Ishikawa (cell line): ENCODE measurements at regions not wholly inside any gene's neighbourhood (a gene's known extent, or its start where the extent isn't known, plus 50 kb on each side); places are given as distances from the start of the nearest gene placed in this dataset.

Experiments used
- CEBPB ChIP-seq: IDR thresholded peaks from 2 replicates; pipeline ENCODE4 v1.6.1; 2012
- CREB1 ChIP-seq: IDR thresholded peaks from 2 replicates; pipeline ENCODE4 v1.6.1; 2012; ENCODE audit warnings: low read depth
- EGR1 ChIP-seq: IDR thresholded peaks from 2 replicates; pipeline ENCODE4 v1.6.1; 2012
- EP300 ChIP-seq: IDR thresholded peaks from 2 replicates; pipeline ENCODE4 v1.6.1; 2012; ENCODE audit warnings: borderline replicate concordance
- FOXM1 ChIP-seq: IDR thresholded peaks from 2 replicates; pipeline ENCODE4 v1.6.1; 2012; ENCODE audit warnings: low read depth, borderline replicate concordance
- NFIC ChIP-seq: IDR thresholded peaks from 2 replicates; pipeline ENCODE4 v1.6.1; 2012
- RAD21 ChIP-seq: IDR thresholded peaks from 2 replicates; pipeline ENCODE4 v1.6.1; 2012; ENCODE audit warnings: low read depth
- TAF1 ChIP-seq: IDR thresholded peaks from 2 replicates; pipeline ENCODE4 v1.6.1; 2012; ENCODE audit warnings: low read depth, mild to moderate bottlenecking
- TCF12 ChIP-seq: IDR thresholded peaks from 2 replicates; pipeline ENCODE4 v1.6.1; 2012; ENCODE audit warnings: low read depth
- TEAD4 ChIP-seq: IDR thresholded peaks from 2 replicates; pipeline ENCODE4 v1.6.1; 2012
- YY1 ChIP-seq: IDR thresholded peaks from 2 replicates; pipeline ENCODE4 v1.6.1; 2012; ENCODE audit warnings: low read depth
- ZBTB7A ChIP-seq: IDR thresholded peaks from 2 replicates; pipeline ENCODE4 v1.6.1; 2012; ENCODE audit warnings: low read depth
- TF ChIP-seq, protein P1 (sequence below): IDR thresholded peaks from 2 replicates; pipeline ENCODE4 v1.6.1; 2012
- TF ChIP-seq, protein P2 (sequence below): IDR thresholded peaks from 2 replicates; pipeline ENCODE4 v1.6.1; 2012; ENCODE audit warnings: low read depth, mild to moderate bottlenecking
- TF ChIP-seq, protein P3 (sequence below): IDR thresholded peaks from 2 replicates; pipeline ENCODE4 v1.6.1; 2012

- TF ChIP-seq, protein P1, sequence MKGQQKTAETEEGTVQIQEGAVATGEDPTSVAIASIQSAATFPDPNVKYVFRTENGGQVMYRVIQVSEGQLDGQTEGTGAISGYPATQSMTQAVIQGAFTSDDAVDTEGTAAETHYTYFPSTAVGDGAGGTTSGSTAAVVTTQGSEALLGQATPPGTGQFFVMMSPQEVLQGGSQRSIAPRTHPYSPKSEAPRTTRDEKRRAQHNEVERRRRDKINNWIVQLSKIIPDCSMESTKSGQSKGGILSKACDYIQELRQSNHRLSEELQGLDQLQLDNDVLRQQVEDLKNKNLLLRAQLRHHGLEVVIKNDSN: no peak
- TF ChIP-seq ZBTB7A (no peak), TAF1 (no peak), YY1 (no peak), TEAD4 (no peak), CEBPB (no peak), EP300 (no peak), FOXM1 (no peak), EGR1 (no peak), CREB1 (no peak), RAD21 (no peak), TCF12 (no peak)
- TF ChIP-seq, protein P2, sequence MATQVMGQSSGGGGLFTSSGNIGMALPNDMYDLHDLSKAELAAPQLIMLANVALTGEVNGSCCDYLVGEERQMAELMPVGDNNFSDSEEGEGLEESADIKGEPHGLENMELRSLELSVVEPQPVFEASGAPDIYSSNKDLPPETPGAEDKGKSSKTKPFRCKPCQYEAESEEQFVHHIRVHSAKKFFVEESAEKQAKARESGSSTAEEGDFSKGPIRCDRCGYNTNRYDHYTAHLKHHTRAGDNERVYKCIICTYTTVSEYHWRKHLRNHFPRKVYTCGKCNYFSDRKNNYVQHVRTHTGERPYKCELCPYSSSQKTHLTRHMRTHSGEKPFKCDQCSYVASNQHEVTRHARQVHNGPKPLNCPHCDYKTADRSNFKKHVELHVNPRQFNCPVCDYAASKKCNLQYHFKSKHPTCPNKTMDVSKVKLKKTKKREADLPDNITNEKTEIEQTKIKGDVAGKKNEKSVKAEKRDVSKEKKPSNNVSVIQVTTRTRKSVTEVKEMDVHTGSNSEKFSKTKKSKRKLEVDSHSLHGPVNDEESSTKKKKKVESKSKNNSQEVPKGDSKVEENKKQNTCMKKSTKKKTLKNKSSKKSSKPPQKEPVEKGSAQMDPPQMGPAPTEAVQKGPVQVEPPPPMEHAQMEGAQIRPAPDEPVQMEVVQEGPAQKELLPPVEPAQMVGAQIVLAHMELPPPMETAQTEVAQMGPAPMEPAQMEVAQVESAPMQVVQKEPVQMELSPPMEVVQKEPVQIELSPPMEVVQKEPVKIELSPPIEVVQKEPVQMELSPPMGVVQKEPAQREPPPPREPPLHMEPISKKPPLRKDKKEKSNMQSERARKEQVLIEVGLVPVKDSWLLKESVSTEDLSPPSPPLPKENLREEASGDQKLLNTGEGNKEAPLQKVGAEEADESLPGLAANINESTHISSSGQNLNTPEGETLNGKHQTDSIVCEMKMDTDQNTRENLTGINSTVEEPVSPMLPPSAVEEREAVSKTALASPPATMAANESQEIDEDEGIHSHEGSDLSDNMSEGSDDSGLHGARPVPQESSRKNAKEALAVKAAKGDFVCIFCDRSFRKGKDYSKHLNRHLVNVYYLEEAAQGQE: no peak
- TF ChIP-seq, protein P3, sequence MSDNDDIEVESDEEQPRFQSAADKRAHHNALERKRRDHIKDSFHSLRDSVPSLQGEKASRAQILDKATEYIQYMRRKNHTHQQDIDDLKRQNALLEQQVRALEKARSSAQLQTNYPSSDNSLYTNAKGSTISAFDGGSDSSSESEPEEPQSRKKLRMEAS: no peak
Measured at GRCh38 chr10:111916011-111916410, 267.6 kb downstream of the GPAM start.

GRCh38 chr10:111921821-111922220 is 261.7 kb downstream of the GPAM start:
- TF ChIP-seq, protein P1: no peak
- TF ChIP-seq EGR1 (no peak), TCF12 (no peak), FOXM1 (no peak), TEAD4 (no peak), TAF1 (no peak), YY1 (no peak)
- TF ChIP-seq, protein P3: no peak

DNA sequence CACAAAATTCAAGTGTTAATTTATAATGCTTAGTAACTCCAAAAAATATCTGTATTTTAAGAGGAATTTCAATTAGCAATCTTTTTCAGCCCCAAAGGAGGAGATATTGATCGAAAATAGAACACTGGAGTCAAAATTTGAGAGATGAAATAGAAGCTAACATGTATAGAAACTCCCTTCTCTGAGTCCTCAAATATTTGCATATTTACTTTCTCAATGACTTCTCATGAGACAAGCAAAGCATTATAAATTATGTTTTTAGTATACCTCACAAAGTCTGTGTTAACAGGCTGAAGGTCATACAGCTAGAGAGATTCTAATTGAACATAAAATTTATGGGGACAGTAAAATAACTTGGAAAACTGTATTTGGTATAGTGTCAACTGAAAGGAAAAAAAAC is 260.5 kb downstream of the GPAM start:
- TF ChIP-seq TEAD4: no peak
- TF ChIP-seq TCF12: no peak
- TF ChIP-seq NFIC: no peak
- no peak for TF ChIP-seq RAD21
- TF ChIP-seq, protein P1: no peak
- TF ChIP-seq, protein P3: no peak
- no peak for TF ChIP-seq CREB1
- no peak for TF ChIP-seq EP300
- TF ChIP-seq ZBTB7A: no peak
- TF ChIP-seq TAF1: no peak
- TF ChIP-seq FOXM1: no peak
- TF ChIP-seq, protein P2: no peak
- TF ChIP-seq YY1: no peak
- TF ChIP-seq CEBPB: no peak

GRCh38 chr10:111926286-111926685 is 257.3 kb downstream of the GPAM start:
- TF ChIP-seq CREB1 (no peak), TCF12 (no peak)

- TF ChIP-seq TEAD4 (no peak), CREB1 (no peak), FOXM1 (no peak), CEBPB (no peak)
Measured at GRCh38 chr10:111933937-111934336, 249.6 kb downstream of the GPAM start.

GRCh38 chr10:111934931-111935330 is 248.6 kb downstream of the GPAM start:
- TF ChIP-seq, protein P2: no peak
- TF ChIP-seq YY1 (no peak), TAF1 (no peak), RAD21 (no peak), NFIC (no peak), ZBTB7A (no peak), CEBPB (no peak), EP300 (no peak), FOXM1 (no peak), TEAD4 (no peak), TCF12 (no peak), EGR1 (no peak), CREB1 (no peak)
- TF ChIP-seq, protein P1: no peak
- TF ChIP-seq, protein P3: no peak
